SJSA1 (cell line): ENCODE measurements at regions not wholly inside any gene's neighbourhood (a gene's known extent, or its start where the extent isn't known, plus 50 kb on each side); places are given as distances from the start of the nearest gene placed in this dataset.

ENCODE experiments used
- DNase-seq, 2 experiments: peaks; one replicate each; pipeline ENCODE4 v3.0.0-alpha.2; 2015 to 2020; ENCODE audit warnings: low spot score in 2 of 2, low read depth in 1 of 2
- H3K27ac ChIP-seq: fragments of 250-450 bp; sonication (Bioruptor Pico); 2 replicates; pipeline ENCODE4 v1.5.1; 2020; ENCODE audit warnings: mild to moderate bottlenecking, moderate library complexity
- H3K27me3 ChIP-seq: fragments of 250-450 bp; sonication (Bioruptor Pico); replicated peaks from 2 replicates; pipeline ENCODE4 v1.5.1; 2020; ENCODE audit warnings: mild to moderate bottlenecking, moderate library complexity
- H3K36me3 ChIP-seq: fragments of 250-450 bp; sonication (Bioruptor Pico); 2 replicates; pipeline ENCODE4 v1.5.1; 2020; ENCODE audit warnings: mild to moderate bottlenecking
- H3K4me1 ChIP-seq: fragments of 250-450 bp; sonication (Bioruptor Pico); replicated peaks from 2 replicates; pipeline ENCODE4 v1.6.1; 2021; ENCODE audit warnings: mild to moderate bottlenecking
- H3K4me3 ChIP-seq: fragments of 250-450 bp; sonication (Bioruptor Pico); 2 replicates; pipeline ENCODE4 v1.5.1; 2020; ENCODE audit warnings: mild to moderate bottlenecking
- H3K9me3 ChIP-seq: fragments of 250-450 bp; sonication (Bioruptor Pico); replicated peaks from 2 replicates; pipeline ENCODE4 v1.5.1; 2020; ENCODE audit warnings: mild to moderate bottlenecking

DNA sequence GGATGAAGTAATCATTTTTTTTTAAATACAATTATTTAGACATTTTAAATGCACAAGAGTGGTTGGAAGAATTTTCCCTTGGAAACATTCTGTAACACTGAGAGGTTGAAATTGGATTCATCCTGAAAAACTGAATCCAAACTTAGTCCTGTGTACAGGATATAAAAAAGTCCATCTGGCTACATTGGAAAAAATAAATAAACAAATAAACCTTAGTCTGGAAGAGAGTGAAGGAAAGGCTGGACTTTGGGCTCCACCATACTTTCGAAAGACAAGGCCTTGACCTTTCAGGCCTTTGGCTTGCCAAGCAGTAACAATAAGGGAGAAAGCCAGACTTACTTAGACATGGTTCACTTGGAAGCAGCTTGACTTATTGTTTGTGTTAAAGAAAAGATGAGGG, 664.3 kb downstream of the TENT5A start:
- Histone ChIP-seq H3K27me3 (no peaks in the 10 kb centered on the region), H3K36me3 (no peaks in the 10 kb centered on the region), H3K27ac (no peak overlapping the region), H3K4me3 (no peak overlapping the region), H3K4me1 (no peaks in the 10 kb centered on the region), H3K9me3 (no peaks in the 10 kb centered on the region)
- DNase-seq, result no peak

GRCh38 chr6:81086991-81087390, 665.5 kb downstream of the TENT5A start:
- DNase-seq, result no peak
- H3K4me3 ChIP-seq, result no peak overlapping the region

DNA sequence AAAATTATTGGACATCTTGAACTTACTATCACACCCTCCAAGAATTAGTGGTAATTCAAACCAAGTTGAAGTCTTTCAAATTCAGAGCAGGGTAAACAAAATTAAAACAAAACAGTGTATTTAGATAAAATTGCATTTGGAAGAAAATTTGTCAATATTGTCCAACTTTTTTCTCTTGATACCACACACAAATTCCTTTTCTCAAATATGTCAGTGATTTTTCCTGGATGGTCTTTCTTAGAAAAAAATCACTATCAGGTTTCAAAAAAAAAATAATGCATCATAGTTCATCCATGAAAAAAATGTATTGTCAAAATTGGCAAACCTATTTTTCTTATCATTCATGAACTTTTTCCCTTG, 667.1 kb downstream of the TENT5A start:
- Histone ChIP-seq H3K4me1 (no peaks in the 10 kb centered on the region), H3K27ac (no peak overlapping the region), H3K4me3 (no peak overlapping the region), H3K36me3 (no peaks in the 10 kb centered on the region), H3K27me3 (no peaks in the 10 kb centered on the region), H3K9me3 (no peaks in the 10 kb centered on the region)
- DNase-seq, result no peak

More at GRCh38 chr6:81086991-81087390, 665.5 kb downstream of the TENT5A start:
- Histone ChIP-seq H3K36me3 (no peaks in the 10 kb centered on the region), H3K27ac (no peak overlapping the region), H3K9me3 (no peaks in the 10 kb centered on the region), H3K27me3 (no peaks in the 10 kb centered on the region), H3K4me1 (no peaks in the 10 kb centered on the region)

- no peaks in the 10 kb centered on the region for H3K36me3 ChIP-seq
- DNase-seq, result no peak
Measured at GRCh38 chr6:81084776-81085430, 667.6 kb downstream of the TENT5A start.

DNA sequence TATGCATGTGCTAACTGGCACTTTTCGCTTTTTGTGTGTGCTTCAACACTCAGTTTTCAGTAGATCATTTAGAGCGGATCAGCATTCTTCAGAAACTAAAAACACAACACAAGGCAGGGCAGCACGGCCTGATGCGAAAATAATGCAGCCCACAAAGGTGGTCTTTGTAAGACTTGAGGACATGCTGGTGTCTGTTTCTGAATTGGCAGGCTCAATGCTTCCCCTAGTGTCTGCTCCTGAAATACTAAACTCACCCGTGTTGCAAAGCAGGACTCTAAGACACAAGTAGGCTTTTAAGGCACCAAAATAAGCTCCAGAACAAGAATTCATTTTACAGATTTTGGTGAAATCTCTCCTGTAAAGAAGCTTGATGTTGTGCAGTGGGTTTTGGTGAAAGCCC, 676.5 kb downstream of the TENT5A start:
- peak in 1 of 2 experiments; percentile 4 for DNase-seq
- H3K4me1 ChIP-seq, result no peaks in the 10 kb centered on the region
- H3K36me3 ChIP-seq, result no peaks in the 10 kb centered on the region

More at GRCh38 chr6:81084776-81085430, 667.6 kb downstream of the TENT5A start:
- Histone ChIP-seq H3K4me3 (no peak overlapping the region), H3K9me3 (no peaks in the 10 kb centered on the region), H3K27ac (no peak overlapping the region), H3K27me3 (no peaks in the 10 kb centered on the region), H3K4me1 (no peaks in the 10 kb centered on the region)

DNA sequence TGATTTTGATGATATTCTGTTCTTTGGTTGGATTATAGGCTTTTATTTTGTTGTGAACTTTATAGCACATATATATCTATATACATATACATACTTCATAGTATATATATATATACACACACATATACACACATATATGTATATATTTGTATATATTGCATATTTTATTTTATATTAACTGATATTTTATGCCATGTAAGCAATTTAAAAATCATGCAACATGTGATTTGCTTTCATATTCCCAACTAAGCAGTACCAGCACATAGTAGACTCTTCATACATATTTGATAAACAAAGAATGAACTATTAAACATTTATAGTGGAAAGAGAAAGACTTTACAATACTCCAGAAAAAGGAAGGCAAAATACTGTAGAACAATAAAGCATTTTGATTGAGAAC, 679.2 kb downstream of the TENT5A start:
- Histone ChIP-seq H3K4me3 (no peak overlapping the region), H3K4me1 (no peaks in the 10 kb centered on the region), H3K9me3 (no peaks in the 10 kb centered on the region), H3K36me3 (no peaks in the 10 kb centered on the region), H3K27ac (no peak overlapping the region), H3K27me3 (no peaks in the 10 kb centered on the region)
- no peak for DNase-seq

More for the DNA sequence above, 676.5 kb downstream of the TENT5A start:
- Histone ChIP-seq H3K4me3 (no peak overlapping the region), H3K27me3 (no peaks in the 10 kb centered on the region), H3K27ac (no peak overlapping the region), H3K9me3 (no peaks in the 10 kb centered on the region)

DNA sequence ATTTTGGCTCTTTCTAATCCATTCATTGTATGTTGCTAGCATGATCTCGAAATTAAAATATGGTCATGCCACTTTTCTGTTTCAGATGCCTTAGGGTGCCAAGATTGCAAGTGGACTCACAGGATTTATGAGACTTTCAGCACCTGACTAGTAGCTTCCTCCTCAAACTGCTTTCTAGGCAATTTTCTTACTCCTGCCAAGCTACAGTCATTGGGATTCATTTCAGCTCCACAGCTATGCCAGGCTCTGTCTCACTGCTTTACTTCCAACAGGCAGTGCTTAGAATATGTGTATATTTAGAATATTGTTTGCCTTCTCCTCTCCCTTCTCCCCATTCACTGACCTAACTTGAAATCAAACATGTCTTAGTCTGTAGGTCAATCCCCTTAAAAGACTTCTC, 681.4 kb downstream of the TENT5A start:
- no peaks in the 10 kb centered on the region for H3K36me3 ChIP-seq
- no peak overlapping the region for H3K27ac ChIP-seq
- H3K27me3 ChIP-seq, result no peaks in the 10 kb centered on the region
- no peaks in the 10 kb centered on the region for H3K9me3 ChIP-seq
- H3K4me3 ChIP-seq, result no peak overlapping the region
- DNase-seq, result no peak
- no peaks in the 10 kb centered on the region for H3K4me1 ChIP-seq

DNA sequence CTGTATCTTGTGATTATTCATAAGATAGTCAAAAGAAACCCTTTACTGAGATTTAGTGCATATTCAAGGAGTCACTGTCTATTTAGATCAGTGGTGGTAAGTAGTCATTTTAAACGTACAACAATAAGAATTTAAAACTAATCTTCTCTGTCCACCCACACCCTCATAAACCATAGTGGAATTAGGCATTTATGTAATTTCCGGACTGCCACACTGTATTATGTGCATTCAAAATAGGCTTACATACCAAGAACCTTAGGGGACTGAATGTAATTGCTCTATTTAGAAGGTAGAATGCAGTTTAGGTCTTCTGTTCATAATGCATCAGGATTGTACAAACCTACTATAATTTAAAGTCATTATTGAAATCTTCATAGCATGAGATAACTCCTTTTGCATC, 685.4 kb downstream of the TENT5A start:
- no peak for DNase-seq
- Histone ChIP-seq H3K36me3 (no peaks in the 10 kb centered on the region), H3K4me3 (no peak overlapping the region), H3K27ac (no peak overlapping the region), H3K9me3 (no peaks in the 10 kb centered on the region), H3K27me3 (no peaks in the 10 kb centered on the region), H3K4me1 (no peaks in the 10 kb centered on the region)

GRCh38 chr6:81063891-81064290, 688.6 kb downstream of the TENT5A start:
- H3K27me3 ChIP-seq, result no peaks in the 10 kb centered on the region
- H3K9me3 ChIP-seq, result no peaks in the 10 kb centered on the region; the same call in 1 of the 2 replicates
- no peak overlapping the region for H3K27ac ChIP-seq
- no peaks in the 10 kb centered on the region for H3K36me3 ChIP-seq
- no peaks in the 10 kb centered on the region for H3K4me1 ChIP-seq
- H3K4me3 ChIP-seq, result no peak overlapping the region
- DNase-seq, result no peak

DNA sequence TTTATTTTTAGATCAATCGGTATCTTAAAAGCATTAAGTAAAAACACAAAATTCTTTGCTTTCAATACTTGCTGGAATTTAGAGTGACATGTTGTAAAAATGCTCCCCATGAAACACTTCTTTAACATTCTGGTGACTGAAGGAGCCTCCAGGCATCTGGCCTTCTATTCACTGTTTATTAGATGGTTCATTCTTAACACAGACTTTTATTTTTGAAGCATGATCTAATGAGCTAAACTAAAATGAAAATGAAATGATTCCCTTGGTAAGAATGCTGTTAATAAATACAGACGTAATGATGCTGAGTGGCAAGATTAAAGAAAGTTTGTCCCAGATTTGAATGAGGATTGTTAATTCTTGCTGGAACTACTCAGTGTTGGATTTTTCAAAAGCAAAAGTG, 698.4 kb downstream of the TENT5A start:
- no peaks in the 10 kb centered on the region for H3K9me3 ChIP-seq
- no peaks in the 10 kb centered on the region for H3K36me3 ChIP-seq
- H3K27me3 ChIP-seq, result no peaks in the 10 kb centered on the region
- H3K4me3 ChIP-seq, result no peak overlapping the region
- no peak overlapping the region for H3K27ac ChIP-seq
- no peaks in the 10 kb centered on the region for H3K4me1 ChIP-seq
- DNase-seq, result no peak

DNA sequence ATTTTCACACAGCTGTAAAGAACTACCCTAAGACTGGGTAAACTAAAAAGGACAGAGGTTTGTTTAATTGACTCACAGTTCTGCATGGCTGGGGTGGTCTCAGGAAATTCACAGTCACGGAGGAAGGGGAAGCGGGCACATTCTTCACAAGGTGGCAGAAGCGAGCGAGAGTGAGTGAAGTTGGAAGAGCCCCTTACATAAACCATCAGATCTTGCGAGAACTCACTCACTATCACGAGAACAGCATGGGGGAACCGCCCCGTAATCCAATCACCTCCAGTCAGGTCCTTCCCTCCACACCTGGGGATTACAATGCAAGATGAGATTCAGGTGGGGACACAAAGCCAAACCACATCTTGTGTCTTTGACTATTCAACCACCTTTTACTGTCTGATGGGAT, 700.5 kb downstream of the TENT5A start:
- H3K36me3 ChIP-seq, result no peaks in the 10 kb centered on the region
- no peaks in the 10 kb centered on the region for H3K4me1 ChIP-seq
- DNase-seq, result no peak
- no peak overlapping the region for H3K27ac ChIP-seq
- no peaks in the 10 kb centered on the region for H3K27me3 ChIP-seq
- H3K4me3 ChIP-seq, result no peak overlapping the region
- no peaks in the 10 kb centered on the region for H3K9me3 ChIP-seq

DNA sequence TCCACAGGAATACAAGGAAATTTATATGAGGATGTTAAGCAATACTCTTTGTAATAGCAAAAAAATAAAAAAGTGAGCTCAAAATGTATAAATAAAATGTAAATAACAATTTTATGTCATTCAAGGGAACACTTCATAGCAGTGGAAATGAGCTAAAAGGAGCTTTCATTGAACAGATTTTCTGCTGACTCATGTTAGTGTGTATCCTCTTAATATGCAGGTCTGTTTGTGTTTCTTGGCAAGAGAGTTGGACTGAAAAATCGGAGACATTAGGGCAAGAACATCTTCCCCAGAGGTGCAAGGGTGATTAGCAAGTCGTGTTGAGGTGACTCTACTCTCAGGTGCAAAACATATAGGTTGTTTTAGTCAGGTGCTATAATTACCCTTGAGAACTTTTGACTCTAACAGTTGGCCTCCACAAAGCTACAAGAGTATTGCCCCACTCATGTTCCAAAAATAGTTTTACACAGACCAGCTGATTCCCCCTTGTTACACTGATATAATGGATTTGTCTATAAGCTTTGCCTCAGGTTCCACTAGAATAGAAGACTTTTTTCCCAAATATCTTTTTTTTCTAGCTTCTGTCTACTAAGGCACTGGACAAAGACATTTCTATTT, 702.9 kb downstream of the TENT5A start:
- no peak overlapping the region for H3K4me3 ChIP-seq
- no peak overlapping the region for H3K27ac ChIP-seq
- no peaks in the 10 kb centered on the region for H3K9me3 ChIP-seq
- no peaks in the 10 kb centered on the region for H3K27me3 ChIP-seq
- DNase-seq, result no peak
- H3K4me1 ChIP-seq, result no peaks in the 10 kb centered on the region
- no peaks in the 10 kb centered on the region for H3K36me3 ChIP-seq

GRCh38 chr6:81031416-81031815, 721.1 kb downstream of the TENT5A start:
- H3K36me3 ChIP-seq, result no peaks in the 10 kb centered on the region
- no peak overlapping the region for H3K27ac ChIP-seq
- no peak for DNase-seq
- H3K27me3 ChIP-seq, result no peaks in the 10 kb centered on the region
- no peak overlapping the region for H3K4me3 ChIP-seq
- H3K9me3 ChIP-seq, result no peaks in the 10 kb centered on the region
- H3K4me1 ChIP-seq, result no peaks in the 10 kb centered on the region

DNA sequence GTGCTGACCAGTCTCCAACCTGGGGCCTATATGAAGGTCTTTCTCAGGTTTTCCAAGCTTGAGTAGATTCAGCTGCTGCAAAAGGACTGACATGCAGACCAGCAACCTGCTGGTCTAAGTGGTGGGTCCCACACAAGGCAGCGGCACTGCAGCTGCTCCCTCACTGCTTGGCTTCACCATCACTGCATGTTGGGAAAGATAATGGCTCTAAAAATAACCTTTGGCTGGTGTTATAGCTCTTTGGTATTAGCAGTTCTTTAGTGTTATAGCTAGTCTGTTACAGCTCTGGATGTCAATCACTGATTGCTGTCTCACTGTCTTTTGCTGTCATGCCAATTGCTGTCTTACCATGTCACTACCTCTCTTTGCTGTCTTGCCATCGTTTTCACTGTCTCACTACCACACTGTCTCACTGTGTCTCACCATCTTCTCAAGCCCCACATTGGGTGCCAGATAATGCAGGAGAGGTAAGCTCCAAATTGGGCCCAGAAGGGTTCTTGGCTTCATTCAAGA, 726.4 kb downstream of the TENT5A start:
- H3K36me3 ChIP-seq, result no peaks in the 10 kb centered on the region
- no peak for DNase-seq
- no peaks in the 10 kb centered on the region for H3K27me3 ChIP-seq
- H3K27ac ChIP-seq, result no peak overlapping the region
- H3K9me3 ChIP-seq, result no peaks in the 10 kb centered on the region; the same call in 1 of the 2 replicates
- no peak overlapping the region for H3K4me3 ChIP-seq
- no peaks in the 10 kb centered on the region for H3K4me1 ChIP-seq
